ENCODE measurements at regions not wholly inside any gene's neighbourhood (a gene's known extent, or its start where the extent isn't known, plus 50 kb on each side); places are given as distances from the start of the nearest gene placed in this dataset.

DNA sequence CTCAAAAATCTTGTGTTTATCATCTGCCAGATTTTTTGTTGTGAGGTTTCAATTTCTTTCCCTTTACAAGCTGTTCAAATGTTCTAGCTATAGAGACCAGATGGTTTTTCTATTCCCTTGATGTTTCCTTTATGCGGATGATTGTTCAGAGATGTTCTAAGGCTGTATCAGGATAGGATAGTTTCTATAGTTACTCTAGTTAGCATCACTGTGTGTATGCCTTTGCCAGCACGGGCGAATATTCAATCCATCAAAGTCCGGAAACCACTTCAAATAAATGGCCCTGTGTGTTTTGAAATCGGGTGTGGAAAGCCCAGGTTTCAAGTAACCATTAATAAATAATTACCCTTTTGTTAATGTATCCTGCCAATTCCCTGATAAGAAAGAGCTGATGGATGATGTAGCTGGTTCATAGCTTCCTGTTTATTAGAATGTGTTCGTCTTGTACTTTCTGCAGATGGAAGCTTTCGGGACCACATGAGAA is 149.8 kb upstream of the PRKCQ start:
- no peak for TF ChIP-seq LEF1 (IDR thresholded peaks at IDR 0.05)
- no peak for TF ChIP-seq EZH2 (IDR thresholded peaks at IDR 0.05; ENCODE audit: borderline replicate concordance, low read depth, low read length)
